GM18507 (cell line): ENCODE measurements at regions not wholly inside any gene's neighbourhood (a gene's known extent, or its start where the extent isn't known, plus 50 kb on each side); places are given as distances from the start of the nearest gene placed in this dataset.
"Not testable (repeated sequence)": the region's sequence is repeated elsewhere in the genome, so short reads cannot be mapped to it uniquely, and the experiment has no call there.

Experiments
- DNase-seq: peaks from one replicate; pipeline ENCODE4 v3.0.0; 2011; ENCODE audit warnings: low read depth; ENCODE audit not compliant: insufficient read length; ENCODE audit errors: extremely low spot score
- FAIRE-seq: peaks from 2 replicates; lab custom pipeline; 2011; peaks lifted over from hg19 to GRCh38; lab: Jason Lieb, UNC

- not testable (repeated sequence) for DNase-seq, FAIRE-seq
Observed at GRCh38 chr12:74269355-74269754, 268.3 kb upstream of the ATXN7L3B start.

- DNase-seq (no peak), FAIRE-seq (no peak)
Observed at GRCh38 chr12:74280156-74280655, 257.4 kb upstream of the ATXN7L3B start.

GRCh38 chr12:74281401-74282180 lies 256.0 kb upstream of the ATXN7L3B start:
- not testable (repeated sequence) for FAIRE-seq, DNase-seq

- FAIRE-seq, result no peak
- no peak for DNase-seq
Observed at GRCh38 chr12:74283646-74284045, 254.0 kb upstream of the ATXN7L3B start.

GRCh38 chr12:74285773-74286172 lies 251.9 kb upstream of the ATXN7L3B start:
- no peak for FAIRE-seq

GRCh38 chr12:74286254-74286653 lies 251.4 kb upstream of the ATXN7L3B start:
- FAIRE-seq (no peak), DNase-seq (no peak)

More at GRCh38 chr12:74285773-74286172, 251.9 kb upstream of the ATXN7L3B start:
- no peak for DNase-seq

GRCh38 chr12:74292351-74293194 lies 245.1 kb upstream of the ATXN7L3B start:
- no peak for FAIRE-seq

GRCh38 chr12:74293689-74294131 lies 243.9 kb upstream of the ATXN7L3B start:
- FAIRE-seq (no peak), DNase-seq (no peak)

More at GRCh38 chr12:74292351-74293194, 245.1 kb upstream of the ATXN7L3B start:
- no peak for DNase-seq

- FAIRE-seq (no peak), DNase-seq (no peak)
Observed at GRCh38 chr12:74317078-74317601, 220.5 kb upstream of the ATXN7L3B start.

- FAIRE-seq, result no peak
Observed at GRCh38 chr12:74317741-74318140, 219.9 kb upstream of the ATXN7L3B start.

GRCh38 chr12:74319886-74320285 lies 217.7 kb upstream of the ATXN7L3B start:
- no peak for DNase-seq
- no peak for FAIRE-seq

More at GRCh38 chr12:74317741-74318140, 219.9 kb upstream of the ATXN7L3B start:
- no peak for DNase-seq

- no peak for FAIRE-seq
- DNase-seq, result no peak
Observed at GRCh38 chr12:74321381-74321780, 216.3 kb upstream of the ATXN7L3B start.

GRCh38 chr12:74322792-74323191 lies 214.8 kb upstream of the ATXN7L3B start:
- FAIRE-seq, result no peak
- no peak for DNase-seq

GRCh38 chr12:74328623-74329022 lies 209.0 kb upstream of the ATXN7L3B start:
- DNase-seq, result no peak
- no peak for FAIRE-seq

- FAIRE-seq (no peak), DNase-seq (no peak)
Observed at GRCh38 chr12:74334780-74335179, 202.9 kb upstream of the ATXN7L3B start.

GRCh38 chr12:74337951-74338350 lies 199.7 kb upstream of the ATXN7L3B start:
- FAIRE-seq, result no peak
- no peak for DNase-seq

- DNase-seq, result no peak
- FAIRE-seq, result no peak
Observed at GRCh38 chr12:74339211-74339610, 198.4 kb upstream of the ATXN7L3B start.

GRCh38 chr12:74349925-74350324 lies 187.7 kb upstream of the ATXN7L3B start:
- DNase-seq (no peak), FAIRE-seq (no peak)

- DNase-seq, result no peak
- FAIRE-seq, result peak; percentile 41
Observed at GRCh38 chr12:74365178-74365964, 172.3 kb upstream of the ATXN7L3B start.
